ENCODE measurements at regions not wholly inside any gene's neighbourhood (a gene's known extent, or its start where the extent isn't known, plus 50 kb on each side); places are given as distances from the start of the nearest gene placed in this dataset.

DNA sequence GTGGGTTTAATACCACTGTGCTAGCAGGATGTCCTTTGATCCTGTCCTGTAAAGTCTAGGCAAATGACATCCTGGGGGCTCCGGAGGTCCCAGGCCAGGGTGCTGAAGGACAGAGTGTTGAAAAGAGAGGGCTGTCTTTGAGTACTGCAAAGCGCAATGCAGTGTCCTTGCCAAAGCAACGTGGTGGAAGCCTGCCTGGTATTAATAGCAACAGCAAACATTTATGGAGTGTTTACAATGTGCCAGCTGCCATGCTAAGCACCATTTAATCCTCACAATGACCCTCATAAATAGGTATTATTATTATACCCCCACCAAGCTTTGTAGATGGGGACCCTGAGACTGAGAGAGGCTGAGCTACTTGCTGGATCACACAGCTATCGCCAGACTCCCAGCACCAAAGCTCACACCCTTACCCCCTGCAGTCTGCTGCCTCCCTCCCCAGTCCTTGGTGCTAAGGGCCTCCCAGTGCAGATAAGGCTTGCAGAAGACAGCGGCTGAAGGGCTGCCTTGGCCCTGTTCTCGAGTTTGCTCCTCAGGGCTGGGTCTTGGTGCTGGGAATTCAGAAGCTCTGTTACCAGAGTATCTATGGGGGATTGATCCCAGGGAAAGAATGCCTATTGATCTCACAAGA, 427.7 kb downstream of the FUT8 start:
- TF ChIP-seq POLR2A (IDR thresholded peaks at IDR 0.05) = no peak
- TF ChIP-seq CTCF (IDR thresholded peaks at IDR 0.05) = no peak
